Thyroid gland (tissue), 4 donors: ENCODE measurements at regions not wholly inside any gene's neighbourhood (a gene's known extent, or its start where the extent isn't known, plus 50 kb on each side); places are given as distances from the start of the nearest gene placed in this dataset.

Source experiments
- CTCF ChIP-seq, 6 experiments: fragments of 200-600 bp in 3 of 6; fragments of 450-650 bp in 3 of 6; sonication (generic) in 3 of 6; IDR thresholded peaks; one replicate each; pipeline ENCODE4 v1.5.1; 2016 to 2019; ENCODE audit warnings: antibody characterized with exemption in 6 of 6, mild to moderate bottlenecking in 2 of 6, inconsistent platforms in 1 of 6, moderate library complexity in 1 of 6
- POLR2A ChIP-seq, 2 donors: fragments of 450-650 bp; IDR thresholded peaks; one replicate each; pipeline ENCODE4 v1.6.1; 2017; ENCODE audit warnings: antibody characterized with exemption in 2 of 2, mild to moderate bottlenecking in 2 of 2, moderate library complexity in 1 of 2

GRCh38 chr12:105676694-105677093 lies 346.2 kb downstream of the C12orf75 start:
- TF ChIP-seq CTCF (IDR thresholded peaks at IDR 0.05) (no peak), POLR2A (IDR thresholded peaks at IDR 0.05) (no peak)
